ENCODE measurements at regions not wholly inside any gene's neighbourhood (a gene's known extent, or its start where the extent isn't known, plus 50 kb on each side); places are given as distances from the start of the nearest gene placed in this dataset.

DNA sequence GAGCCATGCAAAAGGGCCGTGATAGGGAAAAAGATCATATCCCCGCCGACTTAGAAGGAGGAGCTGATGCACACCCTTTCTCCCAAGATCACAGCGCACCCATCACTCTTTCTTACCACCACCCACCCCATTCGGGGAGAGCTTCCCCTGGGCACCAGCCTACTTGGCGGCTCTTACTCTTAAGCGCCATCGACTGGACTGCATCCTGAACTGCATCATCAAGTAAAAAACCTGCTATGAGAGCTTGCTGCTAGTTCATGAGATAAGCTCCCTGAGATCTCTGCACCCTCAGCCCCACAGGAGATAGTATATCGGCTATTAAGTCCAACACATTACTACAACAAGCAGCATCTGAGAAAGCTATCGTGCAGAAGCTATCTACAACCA lies 125.1 kb downstream of the BARHL2 start:
- H4K20me1 ChIP-seq (ENCODE audit: insufficient read depth, low read length), result no peaks in the 10 kb centered on the region
- CTCF ChIA-PET (ENCODE audit: low intra/inter-chr PET ratio, low total read pairs), result no interaction called here
- H3K27me3 ChIP-seq (ENCODE audit: control insufficient read depth in 1 of 2, insufficient read depth in 2 of 2, low read length in 2 of 2), result no peaks in the 10 kb centered on the region; a peak in 1 of 5 replicates
- no peak overlapping the region for H3K9ac ChIP-seq (ENCODE audit: insufficient read depth, low read depth, low read length)
- no peaks in the 10 kb centered on the region for H3K79me2 ChIP-seq (ENCODE audit: insufficient read depth, low read length)
- 34% methylated on average over 10 of the region's 10 CpGs for WGBS (ENCODE audit: low lambda C conversion rate)
- peaks cover under 1% of the 10 kb centered on the region for H3K9me3 ChIP-seq (ENCODE audit: low read length)
- no peaks in the 10 kb centered on the region for H3K4me1 ChIP-seq (ENCODE audit: insufficient read depth, low read length)
- FAIRE-seq, result no peak
- no peak overlapping the region for H3K4me2 ChIP-seq (ENCODE audit: low read depth, low read length)
- H3K27ac ChIP-seq (ENCODE audit: extremely low read length, insufficient read depth, low read length), result no peak overlapping the region
- TF ChIP-seq ZNF124 (CRISPR knock-in tag; IDR thresholded peaks at IDR 0.05), result no peak
- TF ChIP-seq ZNF713 (CRISPR knock-in tag; IDR thresholded peaks at IDR 0.05), result no peak
- TF ChIP-seq REL (CRISPR knock-in tag; conservative IDR thresholded peaks at IDR 0.05), result no peak
- TF ChIP-seq ELF4 (CRISPR knock-in tag; IDR thresholded peaks at IDR 0.05; ENCODE audit: borderline replicate concordance), result no peak
- TF ChIP-seq MBD4 (IDR thresholded peaks at IDR 0.05; ENCODE audit: borderline replicate concordance, low read length), result no peak
- no peak for TF ChIP-seq ETV6 (CRISPR knock-in tag; conservative IDR thresholded peaks at IDR 0.05)
- TF ChIP-seq ZNF367 (CRISPR knock-in tag; IDR thresholded peaks at IDR 0.05; ENCODE audit: borderline replicate concordance), result no peak
- TF ChIP-seq, protein P1, sequence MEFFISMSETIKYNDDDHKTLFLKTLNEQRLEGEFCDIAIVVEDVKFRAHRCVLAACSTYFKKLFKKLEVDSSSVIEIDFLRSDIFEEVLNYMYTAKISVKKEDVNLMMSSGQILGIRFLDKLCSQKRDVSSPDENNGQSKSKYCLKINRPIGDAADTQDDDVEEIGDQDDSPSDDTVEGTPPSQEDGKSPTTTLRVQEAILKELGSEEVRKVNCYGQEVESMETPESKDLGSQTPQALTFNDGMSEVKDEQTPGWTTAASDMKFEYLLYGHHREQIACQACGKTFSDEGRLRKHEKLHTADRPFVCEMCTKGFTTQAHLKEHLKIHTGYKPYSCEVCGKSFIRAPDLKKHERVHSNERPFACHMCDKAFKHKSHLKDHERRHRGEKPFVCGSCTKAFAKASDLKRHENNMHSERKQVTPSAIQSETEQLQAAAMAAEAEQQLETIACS (CRISPR knock-in tag; IDR thresholded peaks at IDR 0.05), result no peak
- TF ChIP-seq TAF15 (IDR thresholded peaks at IDR 0.05; ENCODE audit: low read depth, low read length, poor library complexity, severe bottlenecking), result no peak
- TF ChIP-seq, protein P2, sequence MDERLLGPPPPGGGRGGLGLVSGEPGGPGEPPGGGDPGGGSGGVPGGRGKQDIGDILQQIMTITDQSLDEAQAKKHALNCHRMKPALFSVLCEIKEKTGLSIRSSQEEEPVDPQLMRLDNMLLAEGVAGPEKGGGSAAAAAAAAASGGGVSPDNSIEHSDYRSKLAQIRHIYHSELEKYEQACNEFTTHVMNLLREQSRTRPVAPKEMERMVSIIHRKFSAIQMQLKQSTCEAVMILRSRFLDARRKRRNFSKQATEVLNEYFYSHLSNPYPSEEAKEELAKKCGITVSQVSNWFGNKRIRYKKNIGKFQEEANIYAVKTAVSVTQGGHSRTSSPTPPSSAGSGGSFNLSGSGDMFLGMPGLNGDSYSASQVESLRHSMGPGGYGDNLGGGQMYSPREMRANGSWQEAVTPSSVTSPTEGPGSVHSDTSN (CRISPR knock-in tag; IDR thresholded peaks at IDR 0.05), result no peak
- H3K4me3 ChIP-seq (replicated peaks in 1 of 3; ENCODE audit: insufficient read depth in 1 of 3, low read depth in 2 of 3, low read length in 3 of 3), result no peak overlapping the region
- no peak overlapping the region for H2AFZ ChIP-seq (ENCODE audit: low read length)
- no TSS peak for BruUV-seq (replicated peaks)
- in situ Hi-C loops (cut with HindIII; ENCODE audit: extremely low pct_ligation_motif_present, low pct_unique_long_range_greater_than_20kb), result no loop called here
- no peak for DNase-seq (ENCODE audit: low spot score)
- intact Hi-C loops (cut with micrococcal nuclease; ENCODE audit: unreplicated experiment), result no loop called here
- POLR2A ChIA-PET, result no interaction called here
- ATAC-seq, result no peak
- H3K36me3 ChIP-seq (replicated peaks in 1 of 2; ENCODE audit: control insufficient read depth in 1 of 2, insufficient read depth in 2 of 2, low read length in 2 of 2), result no peaks in the 10 kb centered on the region

All from HepG2 (cell line).